Tibial nerve (tissue), 4 donors: ENCODE measurements at regions not wholly inside any gene's neighbourhood (a gene's known extent, or its start where the extent isn't known, plus 50 kb on each side); places are given as distances from the start of the nearest gene placed in this dataset.
"Not testable (repeated sequence)": the region's sequence is repeated elsewhere in the genome, so short reads cannot be mapped to it uniquely, and the experiment has no call there.

Experiments used
- DNase-seq, 2 donors: peaks; one replicate each; pipeline ENCODE4 v3.0.0-alpha.2; 2019; ENCODE audit warnings: low spot score in 2 of 2
- H3K27ac ChIP-seq, 4 donors: fragments of 200-600 bp; sonication (generic) in 3 of 4; one replicate each; pipeline ENCODE4 v1.5.1; 2017 to 2019; ENCODE audit warnings: mild to moderate bottlenecking in 1 of 4
- H3K27me3 ChIP-seq, 2 donors: fragments of 200-600 bp; sonication (generic) in 1 of 2; one replicate each; pipeline versions ENCODE4 v1.5.1 to v1.6.0; 2017 to 2019
- H3K36me3 ChIP-seq, 3 donors: fragments of 200-600 bp; sonication (generic); one replicate each; pipeline ENCODE4 v1.5.1; 2018 to 2019
- H3K4me1 ChIP-seq, 4 donors: fragments of 200-600 bp; sonication (generic) in 3 of 4; one replicate each; pipeline ENCODE4 v1.5.1; 2017 to 2019
- H3K4me3 ChIP-seq, 4 donors: fragments of 200-600 bp; sonication (generic) in 3 of 4; one replicate each; pipeline ENCODE4 v1.5.1; 2017 to 2019; ENCODE audit warnings: mild to moderate bottlenecking in 1 of 4, moderate library complexity in 1 of 4
- H3K9me3 ChIP-seq, 4 donors: fragments of 200-600 bp; sonication (generic) in 3 of 4; one replicate each; pipeline ENCODE4 v1.5.1; 2017 to 2019
- CTCF ChIP-seq, 5 experiments: fragments of 200-600 bp in 3 of 5; fragments of 450-650 bp in 2 of 5; sonication (generic) in 3 of 5; IDR thresholded peaks; one replicate each; pipeline ENCODE4 v1.5.1; 2016 to 2019; ENCODE audit warnings: antibody characterized with exemption in 5 of 5, mild to moderate bottlenecking in 3 of 5, moderate library complexity in 2 of 5
- EP300 ChIP-seq, 2 donors: sonication (generic); formaldehyde crosslinking; IDR thresholded peaks; one replicate each; pipeline ENCODE4 v1.6.1; 2017; ENCODE audit warnings: antibody characterized with exemption in 2 of 2, mild to moderate bottlenecking in 1 of 2
- POLR2A ChIP-seq, 2 donors: fragments of 450-650 bp; IDR thresholded peaks; one replicate each; pipeline ENCODE4 v1.6.1; 2017; ENCODE audit warnings: antibody characterized with exemption in 2 of 2, mild to moderate bottlenecking in 2 of 2, moderate library complexity in 2 of 2
- WGBS, 2 donors: methylation state at CpG; one replicate each; pipeline ENCODE4 v1.1.5; 2018; 5-methylcytosine and 5-hydroxymethylcytosine counted together

DNA sequence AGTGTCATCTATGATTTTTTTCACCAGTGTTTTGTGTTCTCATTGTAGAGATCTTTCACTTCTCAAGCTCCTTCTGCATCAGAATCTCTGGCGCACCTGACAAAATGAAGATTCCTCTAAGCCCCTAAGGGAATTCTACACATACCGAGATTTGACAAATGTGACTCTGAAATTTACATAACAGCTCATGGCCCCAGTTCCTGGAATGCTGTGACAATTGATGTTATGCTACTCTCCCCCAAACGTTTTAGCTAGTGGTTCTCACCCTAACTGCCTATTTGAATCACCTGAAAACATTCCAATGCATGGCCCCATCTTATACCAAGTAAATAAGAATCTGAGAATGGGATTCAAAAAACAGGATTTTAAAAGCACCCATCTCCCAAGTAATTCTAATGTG is 162.1 kb upstream of the FKBP1C start:
- DNase-seq, result no peak
- TF ChIP-seq CTCF (IDR thresholded peaks at IDR 0.05), result no peak
- TF ChIP-seq EP300 (IDR thresholded peaks at IDR 0.05), result no peak
- TF ChIP-seq POLR2A (IDR thresholded peaks at IDR 0.05), result no peak
- H3K27ac ChIP-seq, result no peak overlapping the region
- no peak overlapping the region for H3K4me3 ChIP-seq
- H3K4me1 ChIP-seq, result no peaks in the 10 kb centered on the region
- no peaks in the 10 kb centered on the region for H3K9me3 ChIP-seq
- no peaks in the 10 kb centered on the region for H3K36me3 ChIP-seq
- 68 to 74% methylated on average over 3 of the region's 3 CpGs for WGBS, 2 donors
- H3K27me3 ChIP-seq, result no peaks in the 10 kb centered on the region

- not testable (repeated sequence) for H3K9me3 ChIP-seq, H3K4me3 ChIP-seq, H3K27ac ChIP-seq, H3K4me1 ChIP-seq, H3K36me3 ChIP-seq, DNase-seq, H3K27me3 ChIP-seq
- WGBS, 2 donors, result 89 to 92% methylated on average over 9 of the region's 9 CpGs
These were observed 158.1 kb upstream of the FKBP1C start for GRCh38 chr6:63053206-63053605.

DNA sequence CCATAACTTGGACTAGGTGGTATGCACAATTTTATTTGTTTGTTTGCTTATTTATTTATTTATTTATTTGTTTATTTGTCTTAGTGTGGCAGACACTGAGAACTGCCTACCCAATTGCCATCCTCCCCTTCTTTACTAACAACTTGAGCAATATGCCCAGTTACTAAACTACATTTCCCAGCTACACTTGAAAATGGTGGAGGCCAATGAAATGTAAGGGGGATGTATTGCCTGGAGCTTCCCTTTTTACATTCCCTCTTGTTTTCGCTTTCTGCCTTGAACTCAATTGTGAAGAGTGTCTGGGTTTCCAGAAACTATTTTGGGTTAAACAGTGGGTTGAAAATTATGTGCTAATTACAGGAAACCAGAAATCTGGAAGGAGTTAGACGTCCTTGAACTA is 152.7 kb upstream of the FKBP1C start:
- Histone ChIP-seq H3K27ac (no peak overlapping the region), H3K9me3 (peaks cover 0 to 8% (median 0%) of the 10 kb centered on the region in 4 donors), H3K27me3 (no peaks in the 10 kb centered on the region), H3K4me1 (no peaks in the 10 kb centered on the region), H3K4me3 (no peak overlapping the region), H3K36me3 (no peaks in the 10 kb centered on the region)
- no peak for DNase-seq
- TF ChIP-seq EP300 (IDR thresholded peaks at IDR 0.05) (no peak), CTCF (IDR thresholded peaks at IDR 0.05) (no peak), POLR2A (IDR thresholded peaks at IDR 0.05) (no peak)
- 17 to 20% methylated on average over 2 of the region's 2 CpGs for WGBS, 2 donors

- DNase-seq, result no peak
- no peak for TF ChIP-seq POLR2A (IDR thresholded peaks at IDR 0.05)
- TF ChIP-seq EP300 (IDR thresholded peaks at IDR 0.05), result no peak
- TF ChIP-seq CTCF (IDR thresholded peaks at IDR 0.05), result no peak
- Histone ChIP-seq H3K4me3 (no peak overlapping the region), H3K36me3 (no peaks in the 10 kb centered on the region), H3K27me3 (no peaks in the 10 kb centered on the region), H3K4me1 (no peaks in the 10 kb centered on the region), H3K9me3 (peaks cover 0 to 8% (median 0%) of the 10 kb centered on the region in 4 donors), H3K27ac (no peak overlapping the region)
- WGBS, 2 donors, result 79 to 81% methylated on average over 3 of the region's 3 CpGs
These were observed 147.5 kb upstream of the FKBP1C start for GRCh38 chr6:63063631-63064271.

DNA sequence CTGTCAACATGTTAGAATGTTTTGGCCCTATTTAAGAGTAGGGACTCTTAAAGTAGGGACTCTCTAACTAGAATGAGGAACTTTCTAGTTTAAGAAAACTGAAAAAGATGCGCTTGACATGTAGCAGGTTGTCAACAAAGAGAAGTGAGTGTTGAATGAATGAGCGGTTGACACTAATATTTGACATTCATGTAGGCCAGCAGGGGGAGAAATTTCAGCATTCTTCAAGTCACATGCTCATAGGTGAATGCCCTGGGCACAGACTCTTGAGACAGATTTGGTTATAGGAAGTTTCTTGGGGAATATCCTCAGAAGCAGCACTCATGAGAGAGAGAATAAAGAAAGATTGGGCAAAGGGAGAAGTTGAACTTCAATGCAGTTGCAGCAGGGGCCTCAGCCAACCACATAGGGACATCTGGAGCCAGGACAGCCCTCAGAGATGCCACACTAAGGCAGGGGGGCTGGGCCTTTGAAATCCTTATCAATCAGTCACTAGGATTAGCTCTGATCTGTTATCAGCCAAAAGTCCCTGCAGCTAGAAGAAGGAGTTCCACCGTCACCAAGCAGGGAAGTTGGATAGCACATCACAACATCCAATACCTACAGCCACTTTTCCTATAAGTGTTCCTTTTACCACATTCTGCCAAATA is 145.1 kb upstream of the FKBP1C start:
- Histone ChIP-seq H3K27ac (no peak overlapping the region), H3K36me3 (no peaks in the 10 kb centered on the region), H3K9me3 (peaks cover 0 to 8% (median 0%) of the 10 kb centered on the region in 4 donors), H3K4me1 (no peaks in the 10 kb centered on the region), H3K27me3 (no peaks in the 10 kb centered on the region), H3K4me3 (no peak overlapping the region)
- no peak for DNase-seq
- 52 to 56% methylated on average over 3 of the region's 3 CpGs for WGBS, 2 donors
- TF ChIP-seq EP300 (IDR thresholded peaks at IDR 0.05) (no peak), POLR2A (IDR thresholded peaks at IDR 0.05) (no peak), CTCF (IDR thresholded peaks at IDR 0.05) (no peak)
